Endodermal cell (in vitro differentiated cells): ENCODE measurements at regions not wholly inside any gene's neighbourhood (a gene's known extent, or its start where the extent isn't known, plus 50 kb on each side); places are given as distances from the start of the nearest gene placed in this dataset.

ENCODE experiments used
- DNase-seq: peaks from one replicate; pipeline ENCODE4 v3.0.0-alpha.2; 2017
- H3K27ac ChIP-seq: 2 replicates; pipeline ENCODE4 v1.5.1; 2013; ENCODE audit warnings: mild to moderate bottlenecking, low read depth, low read length, moderate library complexity
- H3K27me3 ChIP-seq: 2 replicates; pipeline ENCODE4 v1.6.1; 2013; ENCODE audit warnings: mild to moderate bottlenecking, low read length, moderate library complexity; ENCODE audit not compliant: insufficient read depth, control insufficient read depth, poor library complexity, severe bottlenecking
- H3K36me3 ChIP-seq: 2 replicates; pipeline ENCODE4 v1.7.0; 2013; ENCODE audit warnings: mild to moderate bottlenecking, low read length, moderate library complexity; ENCODE audit not compliant: control insufficient read depth, insufficient read depth
- H3K4me1 ChIP-seq: one replicate; pipeline ENCODE4 v1.7.0; 2013; ENCODE audit warnings: low read length; ENCODE audit not compliant: control insufficient read depth, insufficient read depth
- H3K4me3 ChIP-seq: 2 replicates; pipeline ENCODE4 v1.5.1; 2013; ENCODE audit warnings: mild to moderate bottlenecking, low read length, moderate library complexity
- H3K9ac ChIP-seq: 2 replicates; pipeline ENCODE4 v1.6.1; 2013; ENCODE audit warnings: mild to moderate bottlenecking, low read length, moderate library complexity; ENCODE audit not compliant: poor library complexity, severe bottlenecking; ENCODE audit errors: extremely low read depth
- H3K9me3 ChIP-seq: 2 replicates; pipeline ENCODE4 v1.6.1; 2013; ENCODE audit warnings: mild to moderate bottlenecking, low read length, moderate library complexity; ENCODE audit not compliant: control insufficient read depth
- H3K27ac Mint-ChIP-seq: 2 replicates; pipeline ENCODE4 v1.8.0; 2020; ENCODE audit warnings: mixed read lengths
- H3K27me3 Mint-ChIP-seq: 2 replicates; pipeline ENCODE4 v1.8.0; 2021; ENCODE audit warnings: mild to moderate bottlenecking, mixed read lengths; ENCODE audit not compliant: insufficient read depth
- H3K36me3 Mint-ChIP-seq: 2 replicates; pipeline ENCODE4 v1.8.0; 2020; ENCODE audit warnings: low read depth, mixed read lengths
- H3K4me1 Mint-ChIP-seq: 2 replicates; pipeline ENCODE4 v1.8.0; 2020; ENCODE audit warnings: mixed read lengths
- H3K4me3 Mint-ChIP-seq: 2 replicates; pipeline ENCODE4 v1.8.0; 2020; ENCODE audit warnings: mild to moderate bottlenecking, moderate library complexity, mixed read lengths
- H3K9me3 Mint-ChIP-seq: 2 replicates; pipeline ENCODE4 v1.8.0; 2020; ENCODE audit warnings: mild to moderate bottlenecking, mixed read lengths
- WGBS, 2 experiments: methylation state at CpG; one replicate each; pipeline versions ENCODE4 v1.1.5 to v1.1.7; 2013; ENCODE audit warnings: missing lambda C conversion rate in 2 of 2, mixed read lengths in 1 of 2; ENCODE audit not compliant: insufficient coverage in 1 of 2, insufficient read length in 1 of 2; 5-methylcytosine and 5-hydroxymethylcytosine counted together
- TF ChIP-seq, protein P1 (sequence below): fragments of 200-600 bp; sonication (generic); conservative IDR thresholded peaks from 2 replicates; pipeline ENCODE4 v1.5.0; 2021; ENCODE audit warnings: antibody characterized with exemption, mild to moderate bottlenecking

DNA sequence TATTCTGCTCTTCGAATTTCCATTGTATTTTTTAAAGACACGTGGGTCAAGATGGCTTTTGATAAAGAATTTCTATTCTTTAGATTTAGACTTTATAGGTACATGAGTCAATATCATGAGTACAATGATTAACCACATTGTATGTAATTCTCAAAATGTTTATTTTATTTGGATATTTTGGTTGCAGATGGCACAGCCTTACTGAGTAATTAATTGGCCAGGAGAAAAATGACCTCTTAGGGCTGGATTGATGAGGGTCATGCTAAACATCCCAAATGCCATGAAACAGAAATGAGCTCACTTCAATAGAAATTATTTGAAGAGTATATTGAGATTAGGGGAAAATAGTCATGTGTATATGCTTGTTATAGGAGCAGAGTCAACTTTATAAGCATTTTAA lies 131.2 kb upstream of the CCN2 start:
- Histone ChIP-seq H3K9me3 (no peaks in the 10 kb centered on the region), H3K27me3 (no peaks in the 10 kb centered on the region), H3K4me1 (no peaks in the 10 kb centered on the region), H3K36me3 (no peaks in the 10 kb centered on the region), H3K9ac (no peak overlapping the region), H3K4me3 (no peak overlapping the region), H3K27ac (no peak overlapping the region)
- H3K4me1 Mint-ChIP-seq: no peaks in the 10 kb centered on the region
- no peaks in the 10 kb centered on the region for H3K36me3 Mint-ChIP-seq
- no peak overlapping the region for H3K4me3 Mint-ChIP-seq
- H3K9me3 Mint-ChIP-seq: no peaks in the 10 kb centered on the region
- 95 to 100% methylated on average over 1 to 2 of the region's 2 CpGs for WGBS, 2 experiments
- no peak for DNase-seq
- H3K27ac Mint-ChIP-seq: no peak overlapping the region
- TF ChIP-seq, protein P1, sequence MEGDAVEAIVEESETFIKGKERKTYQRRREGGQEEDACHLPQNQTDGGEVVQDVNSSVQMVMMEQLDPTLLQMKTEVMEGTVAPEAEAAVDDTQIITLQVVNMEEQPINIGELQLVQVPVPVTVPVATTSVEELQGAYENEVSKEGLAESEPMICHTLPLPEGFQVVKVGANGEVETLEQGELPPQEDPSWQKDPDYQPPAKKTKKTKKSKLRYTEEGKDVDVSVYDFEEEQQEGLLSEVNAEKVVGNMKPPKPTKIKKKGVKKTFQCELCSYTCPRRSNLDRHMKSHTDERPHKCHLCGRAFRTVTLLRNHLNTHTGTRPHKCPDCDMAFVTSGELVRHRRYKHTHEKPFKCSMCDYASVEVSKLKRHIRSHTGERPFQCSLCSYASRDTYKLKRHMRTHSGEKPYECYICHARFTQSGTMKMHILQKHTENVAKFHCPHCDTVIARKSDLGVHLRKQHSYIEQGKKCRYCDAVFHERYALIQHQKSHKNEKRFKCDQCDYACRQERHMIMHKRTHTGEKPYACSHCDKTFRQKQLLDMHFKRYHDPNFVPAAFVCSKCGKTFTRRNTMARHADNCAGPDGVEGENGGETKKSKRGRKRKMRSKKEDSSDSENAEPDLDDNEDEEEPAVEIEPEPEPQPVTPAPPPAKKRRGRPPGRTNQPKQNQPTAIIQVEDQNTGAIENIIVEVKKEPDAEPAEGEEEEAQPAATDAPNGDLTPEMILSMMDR: no peak
- no peaks in the 10 kb centered on the region for H3K27me3 Mint-ChIP-seq

DNA sequence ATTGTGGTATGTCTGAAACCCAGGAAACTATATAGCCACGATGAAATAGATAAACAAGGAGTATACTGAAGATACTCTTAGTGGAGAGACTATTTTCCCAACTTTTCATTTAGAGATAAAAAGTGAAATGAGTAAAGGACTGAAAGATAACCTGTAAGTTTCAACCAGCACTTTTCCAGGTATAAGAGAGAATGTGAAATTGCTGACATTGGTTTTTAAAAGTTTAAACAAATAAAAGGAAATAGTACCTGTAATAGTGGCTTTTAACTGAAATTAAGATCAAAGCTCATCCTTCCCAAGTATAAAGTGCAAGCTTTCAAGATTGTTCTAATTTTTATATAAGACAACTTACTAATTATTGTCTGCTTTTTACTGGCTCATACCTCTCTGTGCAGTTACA lies 130.2 kb upstream of the CCN2 start:
- Histone ChIP-seq H3K36me3 (no peaks in the 10 kb centered on the region), H3K9me3 (no peaks in the 10 kb centered on the region), H3K9ac (no peak overlapping the region), H3K27ac (no peak overlapping the region), H3K4me3 (no peak overlapping the region), H3K27me3 (no peaks in the 10 kb centered on the region), H3K4me1 (no peaks in the 10 kb centered on the region)
- no peak overlapping the region for H3K4me3 Mint-ChIP-seq
- 78 to 87% methylated on average over 1 of the region's 1 CpG for WGBS, 2 experiments
- H3K36me3 Mint-ChIP-seq: no peaks in the 10 kb centered on the region
- H3K27me3 Mint-ChIP-seq: no peaks in the 10 kb centered on the region
- no peak for DNase-seq
- no peak overlapping the region for H3K27ac Mint-ChIP-seq
- no peaks in the 10 kb centered on the region for H3K4me1 Mint-ChIP-seq
- TF ChIP-seq, protein P1: no peak
- H3K9me3 Mint-ChIP-seq: no peaks in the 10 kb centered on the region

DNA sequence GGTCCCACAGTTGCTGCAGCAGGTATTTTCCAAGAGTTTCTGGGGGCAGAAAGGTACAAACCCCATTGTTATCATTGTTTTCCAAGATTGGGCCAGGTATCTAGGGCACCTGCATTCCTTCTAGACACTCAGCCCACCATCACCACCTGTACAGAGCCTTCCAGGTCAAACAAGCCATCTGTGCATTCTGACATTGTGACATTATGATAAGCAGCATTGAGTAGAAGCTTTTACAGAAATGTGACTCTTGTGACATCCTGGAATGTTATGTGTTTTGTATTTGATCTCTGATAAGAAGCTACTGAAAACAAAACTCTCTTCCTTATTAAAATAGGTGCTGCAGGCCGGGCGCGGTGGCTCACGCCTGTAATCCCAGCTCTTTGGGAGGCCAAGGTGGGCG lies 128.1 kb upstream of the CCN2 start:
- no peak overlapping the region for H3K27ac Mint-ChIP-seq
- H3K9ac ChIP-seq: no peak overlapping the region
- no peak for DNase-seq
- H3K4me1 Mint-ChIP-seq: no peaks in the 10 kb centered on the region
- no peaks in the 10 kb centered on the region for H3K9me3 Mint-ChIP-seq
- H3K27me3 ChIP-seq: no peaks in the 10 kb centered on the region
- TF ChIP-seq, protein P1: no peak
- no peak overlapping the region for H3K27ac ChIP-seq
- no peaks in the 10 kb centered on the region for H3K9me3 ChIP-seq
- no peak overlapping the region for H3K4me3 Mint-ChIP-seq
- WGBS, 2 experiments: 95% methylated on average over 5 of the region's 5 CpGs; no CpG with 5 or more reads in 1 of the 2 experiments
- no peaks in the 10 kb centered on the region for H3K27me3 Mint-ChIP-seq
- H3K4me1 ChIP-seq: peaks cover 6% of the 10 kb centered on the region
- no peak overlapping the region for H3K4me3 ChIP-seq
- no peaks in the 10 kb centered on the region for H3K36me3 ChIP-seq
- no peaks in the 10 kb centered on the region for H3K36me3 Mint-ChIP-seq
